ENCODE measurements at regions not wholly inside any gene's neighbourhood (a gene's known extent, or its start where the extent isn't known, plus 50 kb on each side); places are given as distances from the start of the nearest gene placed in this dataset.

DNA sequence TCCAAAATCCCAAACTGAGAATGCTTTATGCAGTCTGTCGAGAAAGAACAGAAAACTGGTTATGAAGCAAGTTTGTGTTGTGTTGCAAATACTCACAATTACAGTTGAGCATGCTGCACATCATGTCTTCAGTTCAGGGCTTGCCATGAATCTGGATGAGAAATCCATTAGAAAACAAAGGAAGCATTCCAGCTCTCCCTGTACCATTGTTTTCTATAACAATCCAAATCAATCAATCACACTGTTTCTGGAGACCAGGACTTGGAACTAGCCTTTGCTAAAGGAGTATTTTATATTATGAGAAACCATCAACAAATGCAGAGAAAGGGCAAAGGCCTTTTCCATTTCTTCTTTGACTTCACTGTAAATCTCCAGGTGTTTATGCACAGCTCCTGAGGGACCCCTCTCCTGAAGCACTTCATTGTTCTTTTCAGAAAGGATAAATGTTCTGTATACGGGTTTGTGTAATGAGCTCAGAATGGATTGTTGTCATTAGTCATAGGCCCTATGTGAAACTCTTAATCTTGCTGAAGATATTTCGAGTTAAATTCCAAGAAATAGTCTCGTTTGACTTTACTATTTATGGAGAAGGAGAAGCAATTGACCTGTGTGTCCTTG, 364.7 kb upstream of the POM121L12 start:
- H3K27me3 ChIP-seq (ENCODE audit: control insufficient read depth, insufficient read depth, low read length): no peaks in the 10 kb centered on the region
- no CpG with 5 or more reads among the region's 4 CpGs for WGBS (ENCODE audit: insufficient coverage, insufficient read length)
- H3K9me3 ChIP-seq (ENCODE audit: control insufficient read depth, insufficient read depth, low read length): no peaks in the 10 kb centered on the region
- H3K4me3 ChIP-seq (ENCODE audit: low read length): no peak overlapping the region
- no peaks in the 10 kb centered on the region for H3K4me1 ChIP-seq (ENCODE audit: control insufficient read depth, insufficient read depth, low read length)
- H3K27ac ChIP-seq (ENCODE audit: low read length): no peak overlapping the region
- no peaks in the 10 kb centered on the region for H3K36me3 ChIP-seq (ENCODE audit: control insufficient read depth, insufficient read depth, low read length)
- no peak for DNase-seq (ENCODE audit: low read depth, low spot score)

DNA sequence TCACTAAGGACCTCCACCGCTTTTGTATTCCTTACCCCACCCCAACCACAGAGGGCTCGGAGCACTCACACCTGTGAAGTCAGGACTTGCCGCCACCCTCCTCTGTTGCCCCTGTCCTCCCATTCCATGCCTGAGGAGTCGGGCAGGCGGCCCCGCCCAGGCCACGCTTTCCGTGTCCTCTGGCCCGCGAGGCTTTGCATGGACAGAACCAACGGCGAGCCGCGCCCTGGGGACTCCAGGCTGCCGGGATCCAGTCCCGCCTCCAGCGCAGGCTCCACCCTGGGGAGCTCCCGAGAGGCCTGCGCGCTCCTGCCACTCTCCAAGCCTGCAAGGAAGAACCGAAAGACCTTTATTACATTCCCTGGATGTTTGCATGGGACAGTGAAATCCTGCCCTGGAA, 366.4 kb upstream of the POM121L12 start:
- no peaks in the 10 kb centered on the region for H3K27me3 ChIP-seq (ENCODE audit: control insufficient read depth, insufficient read depth, low read length)
- no CpG with 5 or more reads among the region's 21 CpGs for WGBS (ENCODE audit: insufficient coverage, insufficient read length)
- H3K4me3 ChIP-seq (ENCODE audit: low read length): no peak overlapping the region
- no peak for DNase-seq (ENCODE audit: low read depth, low spot score)
- H3K36me3 ChIP-seq (ENCODE audit: control insufficient read depth, insufficient read depth, low read length): no peaks in the 10 kb centered on the region
- no peaks in the 10 kb centered on the region for H3K9me3 ChIP-seq (ENCODE audit: control insufficient read depth, insufficient read depth, low read length)
- H3K27ac ChIP-seq (ENCODE audit: low read length): no peak overlapping the region
- H3K4me1 ChIP-seq (ENCODE audit: control insufficient read depth, insufficient read depth, low read length): no peaks in the 10 kb centered on the region

DNA sequence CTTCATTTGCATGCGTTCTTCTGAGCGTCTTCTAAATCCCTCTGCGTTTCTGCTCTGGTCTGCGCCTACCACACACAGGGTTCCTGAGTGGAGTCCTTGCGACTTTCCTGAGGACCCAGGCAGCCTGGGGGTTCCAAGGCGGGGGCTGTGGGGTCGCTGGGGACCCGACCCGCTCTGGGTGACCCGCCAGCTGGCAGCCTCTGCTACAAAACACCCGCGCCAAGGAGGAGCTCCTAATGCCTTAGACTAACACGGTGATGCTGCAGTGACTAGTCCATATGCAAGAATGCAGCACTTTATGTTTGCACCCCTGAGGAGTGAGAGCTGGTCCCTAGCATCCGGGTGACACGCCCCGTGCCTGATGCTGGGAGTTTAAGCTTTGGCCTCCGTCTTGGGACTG, 367.0 kb upstream of the POM121L12 start:
- Histone ChIP-seq H3K27ac (ENCODE audit: low read length) (no peak overlapping the region), H3K4me1 (ENCODE audit: control insufficient read depth, insufficient read depth, low read length) (no peaks in the 10 kb centered on the region), H3K27me3 (ENCODE audit: control insufficient read depth, insufficient read depth, low read length) (no peaks in the 10 kb centered on the region), H3K36me3 (ENCODE audit: control insufficient read depth, insufficient read depth, low read length) (no peaks in the 10 kb centered on the region), H3K4me3 (ENCODE audit: low read length) (no peak overlapping the region), H3K9me3 (ENCODE audit: control insufficient read depth, insufficient read depth, low read length) (no peaks in the 10 kb centered on the region)
- no peak for DNase-seq (ENCODE audit: low read depth, low spot score)
- WGBS (ENCODE audit: insufficient coverage, insufficient read length): no CpG with 5 or more reads among the region's 17 CpGs

DNA sequence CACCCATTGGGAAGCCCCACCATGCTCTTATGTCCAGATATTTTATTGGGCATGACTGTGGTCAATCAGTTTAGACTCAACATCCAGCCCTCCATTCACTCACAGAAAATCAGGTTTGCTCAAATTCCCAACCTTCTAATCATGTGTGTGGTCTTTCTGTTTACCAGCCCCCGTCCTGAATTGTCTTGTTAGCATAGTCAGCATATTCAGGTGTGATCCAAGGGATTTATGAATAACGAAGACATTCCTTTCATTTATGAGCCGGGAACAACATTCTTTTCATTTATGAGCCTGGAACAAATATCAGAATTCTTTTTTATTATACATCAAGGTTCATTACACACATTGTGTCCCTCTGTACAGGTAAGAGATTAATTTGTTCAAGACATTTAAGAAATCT, 376.3 kb upstream of the POM121L12 start:
- no CpG with 5 or more reads among the region's 3 CpGs for WGBS (ENCODE audit: insufficient coverage, insufficient read length)
- H3K9me3 ChIP-seq (ENCODE audit: control insufficient read depth, insufficient read depth, low read length): no peaks in the 10 kb centered on the region
- DNase-seq (ENCODE audit: low read depth, low spot score): no peak

DNA sequence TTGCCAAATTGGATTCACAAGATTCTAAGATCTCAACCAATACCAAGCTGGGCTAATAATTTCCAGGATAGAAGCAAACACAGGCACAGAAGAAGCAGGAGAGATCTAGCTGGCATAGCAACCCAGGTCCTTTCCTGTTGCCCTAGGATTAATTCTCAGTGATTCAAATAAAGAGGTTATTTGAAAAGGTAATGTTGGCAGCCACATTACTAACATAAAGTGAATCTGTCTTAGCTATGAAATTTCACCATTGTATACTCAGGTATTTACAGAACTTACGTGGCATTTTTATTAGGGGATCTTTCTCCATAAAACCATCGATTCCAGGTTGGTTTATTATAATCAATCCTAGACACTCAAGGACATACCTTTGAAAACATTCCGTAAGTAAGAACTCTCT, 379.3 kb upstream of the POM121L12 start:
- H3K9me3 ChIP-seq (ENCODE audit: control insufficient read depth, insufficient read depth, low read length): no peaks in the 10 kb centered on the region
- H3K27me3 ChIP-seq (ENCODE audit: control insufficient read depth, insufficient read depth, low read length): no peaks in the 10 kb centered on the region
- H3K4me1 ChIP-seq (ENCODE audit: control insufficient read depth, insufficient read depth, low read length): no peaks in the 10 kb centered on the region
- WGBS (ENCODE audit: insufficient coverage, insufficient read length): no CpG with 5 or more reads among the region's 3 CpGs
- no peaks in the 10 kb centered on the region for H3K36me3 ChIP-seq (ENCODE audit: control insufficient read depth, insufficient read depth, low read length)
- no peak for DNase-seq (ENCODE audit: low read depth, low spot score)
- no peak overlapping the region for H3K4me3 ChIP-seq (ENCODE audit: low read length)
- H3K27ac ChIP-seq (ENCODE audit: low read length): no peak overlapping the region

More for the DNA sequence above, 376.3 kb upstream of the POM121L12 start:
- H3K4me3 ChIP-seq (ENCODE audit: low read length): no peak overlapping the region
- no peaks in the 10 kb centered on the region for H3K27me3 ChIP-seq (ENCODE audit: control insufficient read depth, insufficient read depth, low read length)
- no peak overlapping the region for H3K27ac ChIP-seq (ENCODE audit: low read length)
- no peaks in the 10 kb centered on the region for H3K4me1 ChIP-seq (ENCODE audit: control insufficient read depth, insufficient read depth, low read length)
- no peaks in the 10 kb centered on the region for H3K36me3 ChIP-seq (ENCODE audit: control insufficient read depth, insufficient read depth, low read length)

DNA sequence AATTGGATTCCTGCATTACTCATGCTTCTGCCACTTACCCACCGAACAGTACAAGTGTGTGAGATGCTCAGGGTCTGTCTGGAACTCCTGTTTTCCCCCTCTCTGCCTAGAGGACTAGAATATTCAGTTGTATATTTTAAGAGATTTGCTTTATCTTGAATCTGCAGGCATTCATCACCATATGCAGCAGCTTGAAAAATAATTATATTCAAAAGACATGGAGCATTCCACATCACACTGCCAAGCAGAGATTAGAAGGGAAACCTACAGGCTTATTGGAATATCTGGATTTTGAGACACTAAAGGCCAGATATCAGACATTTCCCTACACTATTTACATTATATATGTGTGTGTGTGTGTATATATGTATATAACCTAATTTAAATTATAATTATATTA, 382.8 kb upstream of the POM121L12 start:
- no peaks in the 10 kb centered on the region for H3K4me1 ChIP-seq (ENCODE audit: control insufficient read depth, insufficient read depth, low read length)
- no peaks in the 10 kb centered on the region for H3K36me3 ChIP-seq (ENCODE audit: control insufficient read depth, insufficient read depth, low read length)
- no peak overlapping the region for H3K27ac ChIP-seq (ENCODE audit: low read length)
- no peak for DNase-seq (ENCODE audit: low read depth, low spot score)
- H3K27me3 ChIP-seq (ENCODE audit: control insufficient read depth, insufficient read depth, low read length): no peaks in the 10 kb centered on the region
- no peaks in the 10 kb centered on the region for H3K9me3 ChIP-seq (ENCODE audit: control insufficient read depth, insufficient read depth, low read length)
- no CpG with 5 or more reads among the region's 1 CpG for WGBS (ENCODE audit: insufficient coverage, insufficient read length)
- H3K4me3 ChIP-seq (ENCODE audit: low read length): no peak overlapping the region

DNA sequence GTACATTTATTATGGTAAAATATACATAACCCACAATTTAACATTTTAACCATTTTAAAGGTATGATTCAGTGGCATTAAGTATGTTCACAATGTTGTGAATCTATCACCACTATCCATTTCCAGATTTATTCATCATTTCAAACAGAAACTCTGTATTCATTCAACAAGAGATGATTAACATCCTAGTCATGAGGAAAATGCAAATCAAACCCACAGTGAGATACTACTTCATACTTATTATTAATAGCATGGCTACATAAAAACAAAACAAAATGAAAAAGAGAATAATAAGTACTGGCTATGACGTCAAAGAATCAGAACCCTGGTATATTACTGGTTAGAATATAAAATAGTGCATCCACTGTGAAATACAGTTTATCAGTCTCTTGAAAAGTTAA, 386.6 kb upstream of the POM121L12 start:
- Histone ChIP-seq H3K27ac (ENCODE audit: low read length) (no peak overlapping the region), H3K36me3 (ENCODE audit: control insufficient read depth, insufficient read depth, low read length) (no peaks in the 10 kb centered on the region), H3K9me3 (ENCODE audit: control insufficient read depth, insufficient read depth, low read length) (no peaks in the 10 kb centered on the region), H3K27me3 (ENCODE audit: control insufficient read depth, insufficient read depth, low read length) (no peaks in the 10 kb centered on the region), H3K4me1 (ENCODE audit: control insufficient read depth, insufficient read depth, low read length) (no peaks in the 10 kb centered on the region), H3K4me3 (ENCODE audit: low read length) (no peak overlapping the region)
- no CpG with 5 or more reads among the region's 1 CpG for WGBS (ENCODE audit: insufficient coverage, insufficient read length)
- no peak for DNase-seq (ENCODE audit: low read depth, low spot score)

DNA sequence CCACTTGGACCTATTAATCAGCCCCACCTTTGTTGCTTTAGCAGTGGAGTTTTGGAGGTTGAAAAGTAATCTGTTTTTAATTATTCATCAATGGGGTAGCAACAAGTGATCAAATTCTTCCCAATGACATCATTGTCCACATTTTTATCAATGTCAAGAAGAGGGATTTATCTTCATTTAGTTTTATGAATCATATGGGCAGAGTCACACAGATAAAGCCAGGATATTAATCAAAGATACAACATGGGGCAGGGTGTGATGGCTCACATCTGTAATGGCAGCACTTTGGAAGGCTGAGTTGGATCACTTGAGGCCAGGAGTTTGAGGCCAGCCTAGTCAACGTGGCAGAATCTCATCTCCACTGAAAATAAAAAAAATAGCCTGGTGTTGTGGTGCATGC, 388.4 kb upstream of the POM121L12 start:
- no peak for DNase-seq (ENCODE audit: low read depth, low spot score)
- WGBS (ENCODE audit: insufficient coverage, insufficient read length): no CpG with 5 or more reads among the region's 1 CpG
- no peaks in the 10 kb centered on the region for H3K9me3 ChIP-seq (ENCODE audit: control insufficient read depth, insufficient read depth, low read length)

DNA sequence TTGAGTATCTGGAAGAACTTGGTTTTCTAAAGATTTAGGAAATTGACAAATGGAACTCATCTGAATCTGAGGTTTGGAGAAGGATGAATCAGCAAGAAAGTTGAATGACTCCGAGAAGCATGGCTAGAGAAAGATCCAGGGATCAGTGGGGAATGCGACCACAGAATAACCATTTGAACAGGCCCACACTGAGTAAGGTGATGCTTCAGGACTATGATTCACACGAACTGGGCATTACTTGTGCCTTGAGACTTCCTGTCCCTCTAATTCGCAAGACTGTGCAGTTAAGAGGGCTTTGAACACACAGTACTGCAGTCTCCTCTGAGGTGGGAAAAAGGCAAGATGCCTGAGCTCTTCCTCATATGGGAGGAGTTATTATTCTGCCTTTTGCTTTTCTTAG, 395.5 kb upstream of the POM121L12 start:
- Histone ChIP-seq H3K27me3 (ENCODE audit: control insufficient read depth, insufficient read depth, low read length) (no peaks in the 10 kb centered on the region), H3K4me1 (ENCODE audit: control insufficient read depth, insufficient read depth, low read length) (0 out of 2 replicates have a peak, but pooled peaks cover 2% of the 10 kb centered on the region), H3K27ac (ENCODE audit: low read length) (no peak overlapping the region), H3K4me3 (ENCODE audit: low read length) (no peak overlapping the region), H3K36me3 (ENCODE audit: control insufficient read depth, insufficient read depth, low read length) (no peaks in the 10 kb centered on the region), H3K9me3 (ENCODE audit: control insufficient read depth, insufficient read depth, low read length) (no peaks in the 10 kb centered on the region)
- no peak for DNase-seq (ENCODE audit: low read depth, low spot score)
- WGBS (ENCODE audit: insufficient coverage, insufficient read length): no CpG with 5 or more reads among the region's 4 CpGs

More for the DNA sequence above, 388.4 kb upstream of the POM121L12 start:
- no peak overlapping the region for H3K27ac ChIP-seq (ENCODE audit: low read length)
- H3K4me3 ChIP-seq (ENCODE audit: low read length): no peak overlapping the region
- H3K27me3 ChIP-seq (ENCODE audit: control insufficient read depth, insufficient read depth, low read length): no peaks in the 10 kb centered on the region
- H3K36me3 ChIP-seq (ENCODE audit: control insufficient read depth, insufficient read depth, low read length): no peaks in the 10 kb centered on the region
- no peaks in the 10 kb centered on the region for H3K4me1 ChIP-seq (ENCODE audit: control insufficient read depth, insufficient read depth, low read length)

DNA sequence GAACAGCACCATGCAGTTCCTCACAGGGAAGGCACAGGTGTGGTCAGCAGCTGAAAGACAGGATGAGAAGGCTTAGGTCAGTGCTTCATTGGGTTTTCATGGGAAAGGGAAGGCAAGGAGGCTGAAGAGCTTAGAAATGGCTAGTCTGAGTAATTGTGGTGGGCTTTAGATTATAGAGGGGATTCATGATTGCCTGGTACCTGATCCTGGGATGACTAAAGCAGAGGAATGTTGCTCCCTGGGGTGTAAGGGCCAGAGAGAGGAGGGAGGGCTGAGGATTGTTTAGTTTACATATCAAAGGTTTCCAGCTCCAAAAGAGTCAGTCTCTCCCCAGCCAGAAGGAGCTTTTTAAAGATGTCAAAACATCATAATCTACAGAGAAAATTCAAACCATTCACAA, 396.3 kb upstream of the POM121L12 start:
- Histone ChIP-seq H3K9me3 (ENCODE audit: control insufficient read depth, insufficient read depth, low read length) (no peaks in the 10 kb centered on the region), H3K4me1 (ENCODE audit: control insufficient read depth, insufficient read depth, low read length) (0 out of 2 replicates have a peak, but pooled peaks cover 2% of the 10 kb centered on the region), H3K27ac (ENCODE audit: low read length) (no peak overlapping the region), H3K27me3 (ENCODE audit: control insufficient read depth, insufficient read depth, low read length) (no peaks in the 10 kb centered on the region), H3K36me3 (ENCODE audit: control insufficient read depth, insufficient read depth, low read length) (no peaks in the 10 kb centered on the region), H3K4me3 (ENCODE audit: low read length) (no peak overlapping the region)
- no peak for DNase-seq (ENCODE audit: low read depth, low spot score)

DNA sequence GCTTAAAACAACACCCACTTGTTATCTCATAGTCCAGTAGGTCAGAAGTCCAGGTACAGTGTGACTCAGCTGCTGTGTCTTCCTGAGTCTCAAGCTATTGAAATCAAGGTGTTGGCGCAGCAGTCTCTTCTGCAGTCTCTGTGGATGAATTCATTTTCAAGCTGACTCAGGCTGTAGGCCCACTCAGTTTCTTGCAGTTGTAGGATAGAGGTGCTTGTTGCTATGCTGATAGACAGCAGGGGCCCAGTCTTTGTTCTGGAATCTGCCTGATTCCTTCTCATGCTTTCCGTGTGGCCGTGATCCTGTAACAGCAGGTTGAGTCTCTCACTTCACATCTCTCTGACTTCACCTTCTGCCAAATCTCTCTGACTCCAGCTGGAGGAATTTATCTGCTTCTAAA, 400.4 kb upstream of the POM121L12 start:
- no peak overlapping the region for H3K4me3 ChIP-seq (ENCODE audit: low read length)
- H3K9me3 ChIP-seq (ENCODE audit: control insufficient read depth, insufficient read depth, low read length): no peaks in the 10 kb centered on the region
- DNase-seq (ENCODE audit: low read depth, low spot score): no peak
- H3K36me3 ChIP-seq (ENCODE audit: control insufficient read depth, insufficient read depth, low read length): no peaks in the 10 kb centered on the region
- WGBS (ENCODE audit: insufficient coverage, insufficient read length): no CpG with 5 or more reads among the region's 3 CpGs
- no peaks in the 10 kb centered on the region; the same call in 1 of the 2 replicates for H3K27me3 ChIP-seq (ENCODE audit: control insufficient read depth, insufficient read depth, low read length)
- peaks cover 2% of the 10 kb centered on the region; the same call in 1 of the 2 replicates for H3K4me1 ChIP-seq (ENCODE audit: control insufficient read depth, insufficient read depth, low read length)
- H3K27ac ChIP-seq (ENCODE audit: low read length): no peak overlapping the region

Data from iPS DF 6.9 (cell line).